GM18868 (cell line): ENCODE measurements at regions not wholly inside any gene's neighbourhood (a gene's known extent, or its start where the extent isn't known, plus 50 kb on each side); places are given as distances from the start of the nearest gene placed in this dataset.

Experiments used
- ATAC-seq: cut with Tn5 transposase; IDR thresholded peaks from one replicate; pipeline ENCODE4 v1.9.1; 2021; ENCODE audit warnings: mild to moderate bottlenecking, moderate library complexity; ENCODE audit not compliant: unreplicated experiment

DNA sequence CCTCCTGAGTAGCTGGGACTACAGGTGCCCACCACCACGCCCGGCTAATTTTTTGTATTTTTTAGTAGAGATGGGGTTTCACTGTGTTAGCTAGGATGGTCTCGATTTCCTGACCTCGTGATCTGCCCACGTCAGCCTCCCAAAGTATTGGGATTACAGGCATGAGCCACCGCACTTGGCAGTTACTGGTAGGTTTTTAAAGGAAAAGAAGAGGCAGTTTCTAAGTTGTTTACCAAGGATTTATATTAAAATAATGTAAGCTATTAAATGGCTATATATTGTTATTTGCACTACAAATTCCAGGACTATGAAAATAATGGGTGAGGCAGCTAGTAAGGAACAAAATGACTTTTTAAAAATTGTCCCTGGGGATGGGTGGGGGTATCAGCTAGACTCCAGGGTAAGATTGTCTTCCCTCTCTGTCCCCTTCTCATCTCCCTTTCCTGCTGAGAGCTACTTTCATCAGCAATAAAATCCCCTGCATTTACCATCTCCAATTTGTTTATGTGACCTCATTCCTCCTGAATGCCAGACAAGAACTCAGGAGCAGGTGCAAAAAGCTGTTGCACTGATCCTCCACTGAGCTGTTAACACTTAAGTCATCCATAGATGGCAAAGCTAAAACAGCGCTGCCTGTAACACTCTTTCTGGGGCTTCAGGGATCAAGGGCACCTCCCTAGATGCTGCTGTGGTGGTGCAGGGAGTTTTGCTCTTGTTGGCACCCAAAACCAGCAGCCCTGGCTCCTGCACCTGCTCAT lies 165.2 kb downstream of the ZPLD1 start:
- ATAC-seq = no peak

DNA sequence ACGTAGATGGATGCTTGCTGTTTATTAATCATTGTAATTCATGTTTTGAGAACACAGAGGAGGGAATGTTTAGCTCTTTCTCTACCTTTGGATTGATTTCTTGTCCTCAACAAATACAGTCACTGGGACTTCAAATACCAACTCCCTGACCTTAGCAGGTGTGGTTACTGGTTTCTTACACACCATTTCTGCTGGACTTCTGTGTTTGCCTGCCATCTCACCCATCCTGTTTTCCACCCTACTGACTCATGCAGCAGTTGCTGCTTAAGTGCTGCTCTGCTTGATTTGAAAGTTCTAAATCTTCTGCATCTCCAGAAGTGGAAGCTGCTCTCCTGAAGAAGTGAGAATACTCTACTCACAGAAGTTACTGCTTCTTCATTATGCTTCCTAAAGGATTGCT lies 170.3 kb downstream of the ZPLD1 start:
- no peak for ATAC-seq

GRCh38 chr3:102608875-102609274 lies 174.1 kb downstream of the ZPLD1 start:
- no peak for ATAC-seq

GRCh38 chr3:102614021-102614569 lies 179.3 kb downstream of the ZPLD1 start:
- ATAC-seq = no peak

DNA sequence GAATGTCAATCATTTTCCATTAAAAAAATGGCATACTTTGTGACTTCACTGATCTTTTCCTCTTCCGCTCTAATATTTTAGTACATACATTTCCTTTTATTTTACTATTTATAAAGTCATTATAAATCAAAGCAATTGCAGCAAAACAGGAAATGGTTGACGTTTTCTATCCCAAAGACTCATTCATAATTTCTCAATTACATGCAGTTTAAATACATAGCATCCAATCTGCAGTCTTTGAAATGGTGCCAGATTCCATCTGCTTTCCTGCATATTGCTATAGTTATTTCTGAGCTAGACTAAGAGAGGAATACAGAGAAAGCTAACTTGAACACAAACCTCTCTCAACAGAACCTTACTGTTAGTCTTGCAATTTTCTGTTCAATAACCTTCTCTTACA lies 179.8 kb downstream of the ZPLD1 start:
- ATAC-seq = no peak

GRCh38 chr3:102617381-102617780 lies 182.6 kb downstream of the ZPLD1 start:
- ATAC-seq = no peak

DNA sequence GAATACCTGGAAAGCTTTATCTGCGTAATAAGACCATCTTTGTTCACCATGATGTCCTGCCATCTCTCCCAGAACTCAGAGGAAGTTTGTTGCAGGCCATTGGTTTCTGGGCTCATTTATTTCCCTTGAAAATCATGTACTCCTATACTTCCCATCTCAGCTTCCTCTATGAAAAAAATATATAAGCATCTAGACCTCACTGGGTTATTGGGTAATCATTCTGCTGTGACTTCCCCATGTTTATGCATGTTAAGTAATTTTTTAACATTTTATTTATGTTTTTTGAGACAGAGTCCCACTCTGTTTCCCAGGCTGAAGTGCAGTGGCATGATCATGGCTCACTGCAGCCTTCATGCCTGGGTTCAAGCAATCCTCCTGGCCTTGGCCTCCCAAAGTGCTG lies 184.5 kb downstream of the ZPLD1 start:
- ATAC-seq = no peak

GRCh38 chr3:102629943-102630342 lies 195.1 kb downstream of the ZPLD1 start:
- ATAC-seq = no peak

GRCh38 chr3:102630531-102630930 lies 195.7 kb downstream of the ZPLD1 start:
- no peak for ATAC-seq

DNA sequence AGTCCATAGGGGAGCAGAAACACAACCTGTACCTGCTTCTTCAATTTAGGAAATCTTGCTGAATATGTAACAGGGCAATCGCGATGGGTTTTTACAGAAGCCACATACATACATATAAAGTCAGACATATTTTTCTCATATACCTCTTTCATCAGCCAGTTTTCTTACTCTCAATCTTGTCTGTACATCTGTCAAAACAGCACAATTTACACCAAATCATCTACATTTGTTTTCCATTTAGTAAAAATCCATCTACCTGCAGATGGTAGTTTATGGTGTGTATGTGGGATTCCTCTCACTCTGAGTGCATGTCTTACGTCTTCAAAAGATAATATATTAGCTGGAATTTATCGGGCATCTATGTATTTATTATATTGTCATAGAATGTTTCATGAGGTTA lies 208.7 kb downstream of the ZPLD1 start:
- no peak for ATAC-seq

DNA sequence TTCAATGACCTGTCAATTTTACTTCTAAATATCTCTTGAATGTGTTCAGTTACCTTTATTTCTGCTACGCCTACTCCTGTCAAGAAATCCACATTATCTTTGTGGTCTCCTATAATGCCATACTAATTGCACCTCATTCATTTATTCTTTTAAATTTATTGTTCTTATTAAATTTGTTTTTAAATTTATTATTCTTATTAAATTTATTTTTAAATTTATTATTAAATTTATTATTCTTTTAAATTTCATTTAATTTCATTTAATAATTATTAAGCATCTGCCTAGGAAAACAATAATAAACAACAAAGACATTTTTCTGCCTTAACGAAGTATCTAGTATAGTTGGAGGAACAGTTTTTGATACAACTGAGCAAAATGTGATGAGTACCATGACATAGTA lies 211.7 kb downstream of the ZPLD1 start:
- no peak for ATAC-seq

- ATAC-seq = no peak
These were observed 225.8 kb downstream of the ZPLD1 start for GRCh38 chr3:102660653-102661052.

- ATAC-seq = no peak
These were observed 227.1 kb downstream of the ZPLD1 start for GRCh38 chr3:102661707-102662497.

- ATAC-seq = no peak
These were observed 227.6 kb downstream of the ZPLD1 start for GRCh38 chr3:102662498-102662772.

- ATAC-seq = no peak
These were observed 229.3 kb downstream of the ZPLD1 start for GRCh38 chr3:102664126-102664525.

DNA sequence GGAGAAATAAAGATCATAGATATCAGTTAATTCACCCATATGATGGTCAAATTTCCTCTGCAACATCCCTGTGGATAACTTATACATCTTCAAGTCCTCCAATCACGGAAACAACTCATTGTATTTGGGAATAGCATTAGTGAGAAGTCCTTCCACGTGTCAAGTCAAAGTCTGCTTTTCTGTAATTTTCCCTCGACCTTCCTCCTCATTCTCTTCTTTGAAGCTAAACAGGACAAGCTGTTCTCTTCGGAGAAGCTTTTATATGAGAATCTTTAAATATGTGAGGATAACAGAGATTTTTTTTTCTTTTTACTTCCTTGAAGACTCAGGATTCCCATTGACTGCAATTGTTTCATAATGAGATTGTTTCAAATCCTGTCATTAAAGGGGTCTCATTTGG lies 230.4 kb downstream of the ZPLD1 start:
- ATAC-seq = no peak

- ATAC-seq = no peak
These were observed 233.4 kb downstream of the ZPLD1 start for GRCh38 chr3:102668247-102668646.

DNA sequence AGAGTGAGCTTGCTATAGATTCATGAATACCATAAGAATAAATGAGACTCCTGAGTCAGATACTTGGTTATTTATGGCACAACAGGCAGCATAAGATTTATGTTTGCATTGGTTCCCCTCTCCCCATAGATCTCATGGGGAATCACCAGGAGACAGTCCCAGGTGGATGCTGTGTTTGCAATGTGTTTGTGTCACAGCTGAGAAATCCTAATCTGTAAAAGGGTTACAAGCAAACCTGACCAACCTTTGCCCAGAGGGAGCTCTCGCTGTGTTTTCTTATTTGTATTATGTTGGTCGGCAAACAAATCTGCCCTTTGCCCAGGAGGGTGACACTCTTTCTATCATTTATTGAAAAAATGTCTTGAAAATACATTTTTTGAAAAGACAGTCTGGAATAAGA lies 236.2 kb downstream of the ZPLD1 start:
- ATAC-seq = no peak

DNA sequence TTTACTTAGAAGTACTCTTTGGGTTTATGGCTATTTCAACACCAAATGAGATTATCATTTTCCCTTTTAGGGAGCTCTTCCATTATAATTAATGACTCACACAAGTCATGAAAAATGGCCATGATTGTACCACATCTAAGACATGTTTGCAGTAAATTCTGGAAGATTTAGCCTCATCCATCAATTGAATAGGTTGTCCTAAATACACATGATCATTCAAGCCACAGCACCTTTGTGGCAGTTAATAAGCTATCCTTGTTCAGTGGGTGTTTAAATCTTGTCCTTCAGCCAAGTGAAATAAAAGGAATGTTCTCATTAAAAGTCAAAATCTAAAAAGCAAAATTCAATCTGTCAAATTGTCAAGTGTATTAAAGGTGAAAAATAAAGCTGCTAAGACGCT lies 237.5 kb downstream of the ZPLD1 start:
- no peak for ATAC-seq

DNA sequence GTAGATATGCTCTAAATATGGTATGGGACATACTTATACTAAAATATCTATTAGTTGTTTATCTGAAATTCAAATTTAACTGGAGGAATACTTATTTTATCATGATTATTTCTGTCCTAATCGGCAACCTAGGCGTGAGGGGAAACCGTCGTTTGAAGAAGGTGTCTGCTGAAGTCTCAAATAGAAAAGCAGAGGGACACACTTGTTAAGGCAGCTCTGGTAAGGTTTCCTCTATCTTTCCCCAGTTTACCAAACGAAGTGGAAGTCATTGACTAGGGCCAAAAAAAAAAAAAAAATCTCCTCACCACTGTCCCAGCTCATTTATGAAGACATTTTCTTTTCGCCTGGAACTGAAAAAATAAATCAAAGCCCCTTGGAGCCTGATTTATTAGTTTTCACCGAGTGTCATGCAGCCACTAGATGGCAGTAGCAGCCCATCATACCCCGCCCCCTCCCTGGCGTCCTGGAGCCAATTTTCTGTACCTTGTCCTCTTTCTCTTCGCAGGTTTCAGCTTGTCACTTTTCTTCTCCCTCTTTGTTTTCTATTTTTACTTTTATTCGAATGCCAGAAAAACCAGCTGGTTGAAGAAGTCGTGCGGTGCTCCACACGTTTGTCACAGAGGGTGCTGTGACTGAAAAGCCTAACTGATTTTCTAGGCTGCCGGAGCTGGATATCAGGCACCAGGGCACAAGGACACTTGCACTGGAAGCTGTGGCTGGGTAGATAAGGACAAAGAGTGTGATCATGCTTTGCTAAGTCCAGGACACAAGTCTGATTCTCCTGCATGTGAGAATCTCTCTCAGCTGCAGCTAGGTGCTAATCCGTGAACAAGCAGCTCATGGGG lies 238.7 kb downstream of the ZPLD1 start:
- peak; percentile 90 for ATAC-seq

- ATAC-seq = no peak
These were observed 239.5 kb downstream of the ZPLD1 start for GRCh38 chr3:102674284-102674683.
